ENCODE measurements at regions not wholly inside any gene's neighbourhood (a gene's known extent, or its start where the extent isn't known, plus 50 kb on each side); places are given as distances from the start of the nearest gene placed in this dataset.
"Not testable (repeated sequence)": the region's sequence is repeated elsewhere in the genome, so short reads cannot be mapped to it uniquely, and the experiment has no call there.

GRCh38 chr6:13874191-13874549 is 50.6 kb upstream of the RNF182 start:
- no peak for DNase-seq (ENCODE audit: low spot score)

- peak; percentile 16 for DNase-seq (ENCODE audit: low spot score)
Observed at GRCh38 chr6:13873288-13874190, 51.2 kb upstream of the RNF182 start.

- DNase-seq (ENCODE audit: low spot score) = no peak
Observed at GRCh38 chr6:13872681-13873080, 52.1 kb upstream of the RNF182 start.

- not testable (repeated sequence) for DNase-seq (ENCODE audit: low spot score)
Observed at GRCh38 chr6:13872006-13872405, 52.7 kb upstream of the RNF182 start.

- DNase-seq (ENCODE audit: low spot score) = no peak
Observed at GRCh38 chr6:13870214-13870830, 54.4 kb upstream of the RNF182 start.

GRCh38 chr6:13868236-13868635 is 53.9 kb upstream of the MCUR1 start:
- no peak for DNase-seq (ENCODE audit: low spot score)

GRCh38 chr6:13866301-13866700 is 51.9 kb upstream of the MCUR1 start:
- DNase-seq (ENCODE audit: low spot score) = no peak

GRCh38 chr6:13865141-13865540 is 50.8 kb upstream of the MCUR1 start:
- DNase-seq (ENCODE audit: low spot score) = no peak

- DNase-seq (ENCODE audit: low spot score) = not testable (repeated sequence)
Observed at GRCh38 chr6:13864669-13865068, 50.3 kb upstream of the MCUR1 start.
